Breast epithelium (tissue), 4 donors: ENCODE measurements at regions not wholly inside any gene's neighbourhood (a gene's known extent, or its start where the extent isn't known, plus 50 kb on each side); places are given as distances from the start of the nearest gene placed in this dataset.
A peak's percentile ranks its signal among the peaks of the same experiment; 100 is the strongest.

Source experiments
- DNase-seq, 2 donors: peaks; one replicate each; pipeline ENCODE4 v3.0.0-alpha.2; 2019; ENCODE audit warnings: low spot score in 2 of 2
- H3K27ac ChIP-seq, 2 donors: fragments of 200-600 bp; sonication (generic) in 1 of 2; one replicate each; pipeline ENCODE4 v1.5.1; 2016 to 2019; ENCODE audit warnings: mild to moderate bottlenecking in 1 of 2
- H3K27me3 ChIP-seq, 2 donors: fragments of 200-600 bp; sonication (generic) in 1 of 2; one replicate each; pipeline versions ENCODE4 v1.5.1 to v1.6.0; 2017 to 2019; ENCODE audit warnings: control low read depth in 1 of 2, mild to moderate bottlenecking in 1 of 2
- H3K36me3 ChIP-seq: fragments of 200-600 bp; one replicate; pipeline ENCODE4 v1.5.1; 2019
- H3K4me1 ChIP-seq, 2 donors: fragments of 200-600 bp; sonication (generic); one replicate each; pipeline ENCODE4 v1.5.1; 2016 to 2019; ENCODE audit warnings: control low read depth in 1 of 2
- H3K4me3 ChIP-seq, 3 donors: fragments of 200-600 bp; sonication (generic); 1 replicate in 2 of 3; 2 replicates in 1 of 3; pipeline ENCODE4 v1.5.1; 2016 to 2019; ENCODE audit warnings: mild to moderate bottlenecking in 3 of 3, moderate library complexity in 2 of 3
- H3K9me3 ChIP-seq, 2 donors: fragments of 200-600 bp; sonication (generic) in 1 of 2; one replicate each; pipeline ENCODE4 v1.5.1; 2016 to 2019; ENCODE audit warnings: control low read depth in 1 of 2
- POLR2A ChIP-seq: fragments of 450-650 bp; IDR thresholded peaks from one replicate; pipeline ENCODE4 v1.6.1; 2016; ENCODE audit warnings: antibody characterized with exemption, mild to moderate bottlenecking, moderate library complexity
- POLR2AphosphoS5 ChIP-seq, 3 donors: sonication (generic); formaldehyde crosslinking; IDR thresholded peaks; one replicate each; pipeline ENCODE4 v1.6.1; 2017; ENCODE audit warnings: antibody characterized with exemption in 3 of 3
- intact Hi-C: fragments of 100-400 bp; cut with DNase I; formaldehyde crosslinking; loops from one replicate; pipeline ENCODE4 v1.15.1; 2023; ENCODE audit warnings: low total_unique reads
- TF ChIP-seq, protein P1 (sequence below), 3 donors: fragments of 450-650 bp; IDR thresholded peaks; one replicate each; pipeline ENCODE4 v1.5.1; 2016 to 2017; ENCODE audit warnings: antibody characterized with exemption in 3 of 3, mild to moderate bottlenecking in 3 of 3, moderate library complexity in 3 of 3

DNA sequence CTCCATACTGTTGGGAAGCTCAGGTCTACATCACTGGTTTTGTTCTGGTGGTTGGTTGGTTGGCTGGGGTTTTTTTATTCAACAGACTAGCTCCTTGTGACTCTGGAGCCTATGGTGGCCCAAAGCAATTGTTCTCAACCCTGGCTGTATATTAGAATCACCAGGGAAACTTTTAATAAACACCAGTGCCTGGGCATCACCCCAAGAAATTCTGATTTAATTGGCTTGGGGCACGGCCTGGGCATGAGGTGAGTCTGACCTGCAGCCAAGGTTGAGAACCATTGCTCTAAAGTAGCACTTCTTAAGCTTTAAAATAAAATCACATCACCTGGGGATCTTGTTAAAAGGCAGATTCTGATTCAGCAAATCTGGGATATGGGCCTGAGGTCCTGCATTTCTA lies 184.1 kb downstream of the C1D start:
- Histone ChIP-seq H3K4me1 (no peaks in the 10 kb centered on the region), H3K36me3 (no peaks in the 10 kb centered on the region), H3K27me3 (no peaks in the 10 kb centered on the region), H3K4me3 (no peak overlapping the region), H3K27ac (peak overlapping the region; percentile 23 to 45), H3K9me3 (no peaks in the 10 kb centered on the region)
- intact Hi-C loops, result no loop called here
- TF ChIP-seq POLR2AphosphoS5 (IDR thresholded peaks at IDR 0.05) (no peak), POLR2A (no peak)
- TF ChIP-seq, protein P1, sequence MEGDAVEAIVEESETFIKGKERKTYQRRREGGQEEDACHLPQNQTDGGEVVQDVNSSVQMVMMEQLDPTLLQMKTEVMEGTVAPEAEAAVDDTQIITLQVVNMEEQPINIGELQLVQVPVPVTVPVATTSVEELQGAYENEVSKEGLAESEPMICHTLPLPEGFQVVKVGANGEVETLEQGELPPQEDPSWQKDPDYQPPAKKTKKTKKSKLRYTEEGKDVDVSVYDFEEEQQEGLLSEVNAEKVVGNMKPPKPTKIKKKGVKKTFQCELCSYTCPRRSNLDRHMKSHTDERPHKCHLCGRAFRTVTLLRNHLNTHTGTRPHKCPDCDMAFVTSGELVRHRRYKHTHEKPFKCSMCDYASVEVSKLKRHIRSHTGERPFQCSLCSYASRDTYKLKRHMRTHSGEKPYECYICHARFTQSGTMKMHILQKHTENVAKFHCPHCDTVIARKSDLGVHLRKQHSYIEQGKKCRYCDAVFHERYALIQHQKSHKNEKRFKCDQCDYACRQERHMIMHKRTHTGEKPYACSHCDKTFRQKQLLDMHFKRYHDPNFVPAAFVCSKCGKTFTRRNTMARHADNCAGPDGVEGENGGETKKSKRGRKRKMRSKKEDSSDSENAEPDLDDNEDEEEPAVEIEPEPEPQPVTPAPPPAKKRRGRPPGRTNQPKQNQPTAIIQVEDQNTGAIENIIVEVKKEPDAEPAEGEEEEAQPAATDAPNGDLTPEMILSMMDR (IDR thresholded peaks at IDR 0.05), result no peak
- peak in 1 of 2 donors; percentile 51 for DNase-seq

DNA sequence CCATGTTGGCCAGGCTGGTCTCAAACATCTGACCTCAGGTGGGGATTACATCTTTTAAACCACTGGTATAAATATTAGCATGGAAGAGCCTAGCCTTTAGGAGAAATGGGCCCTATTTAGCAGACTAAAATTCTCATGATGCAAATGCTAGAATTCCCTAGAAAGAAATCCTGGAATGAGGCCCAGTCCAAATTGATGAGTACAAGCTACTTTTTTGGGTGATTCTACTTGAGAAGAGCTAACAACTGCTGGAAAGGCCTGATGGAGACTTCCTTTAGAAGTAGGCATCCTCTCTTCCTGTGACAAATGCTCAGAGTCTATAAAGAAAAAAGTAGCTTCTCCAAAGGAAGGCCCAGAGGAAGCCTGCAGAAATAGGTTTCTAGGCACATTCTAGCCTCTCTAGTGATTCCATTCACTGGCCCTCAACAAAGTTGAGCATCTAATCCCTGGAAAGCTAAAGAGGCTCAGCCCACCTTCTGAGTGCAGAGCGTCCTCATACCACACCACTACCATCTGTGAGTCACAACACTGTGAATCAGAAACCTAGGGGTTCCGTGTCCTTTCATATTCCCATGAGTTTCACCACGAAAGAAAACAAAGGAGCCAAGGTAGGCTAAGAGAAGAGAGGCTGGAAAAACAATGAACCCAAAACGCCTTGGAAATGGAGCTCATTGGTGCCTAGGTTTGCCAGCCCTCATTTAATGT lies 183.1 kb downstream of the C1D start:
- H3K27me3 ChIP-seq, result no peaks in the 10 kb centered on the region
- intact Hi-C loops, result no loop called here
- no peak overlapping the region for H3K4me3 ChIP-seq
- no peak for TF ChIP-seq POLR2AphosphoS5 (IDR thresholded peaks at IDR 0.05)
- TF ChIP-seq POLR2A, result no peak
- TF ChIP-seq, protein P1 (IDR thresholded peaks at IDR 0.05), result no peak
- H3K36me3 ChIP-seq, result no peaks in the 10 kb centered on the region
- DNase-seq, result no peak
- H3K4me1 ChIP-seq, result no peaks in the 10 kb centered on the region
- H3K9me3 ChIP-seq, result no peaks in the 10 kb centered on the region
- no peak overlapping the region for H3K27ac ChIP-seq

DNA sequence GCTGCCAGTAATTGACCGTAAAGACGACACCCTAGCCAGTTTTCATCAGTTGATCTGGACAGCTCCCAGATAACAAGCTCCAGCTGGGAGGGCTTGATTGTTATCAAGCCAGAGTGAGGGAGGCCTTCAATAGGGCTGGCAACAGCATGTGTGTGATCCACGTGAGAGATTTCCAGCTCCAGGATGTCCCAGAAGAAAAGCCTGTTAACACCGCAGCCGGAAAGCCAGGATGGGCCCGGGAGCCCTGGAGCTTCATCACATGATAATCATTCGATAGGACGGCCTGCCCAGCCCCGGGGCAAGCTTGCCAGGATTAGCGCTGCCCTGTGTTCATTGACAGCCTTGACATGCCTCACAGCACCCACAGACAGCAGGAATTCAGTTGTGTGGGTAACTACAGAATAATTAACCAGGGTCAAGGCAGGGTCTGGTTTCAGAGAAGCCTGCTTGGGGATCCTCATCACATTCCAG lies 182.5 kb downstream of the C1D start:
- H3K27me3 ChIP-seq, result no peaks in the 10 kb centered on the region
- intact Hi-C loops, result no loop called here
- no peaks in the 10 kb centered on the region for H3K9me3 ChIP-seq
- no peak for TF ChIP-seq POLR2AphosphoS5 (IDR thresholded peaks at IDR 0.05)
- TF ChIP-seq, protein P1 (IDR thresholded peaks at IDR 0.05), result no peak
- no peak for TF ChIP-seq POLR2A
- DNase-seq, result peak in 1 of 2 donors; percentile 21
- H3K4me1 ChIP-seq, result no peaks in the 10 kb centered on the region
- H3K36me3 ChIP-seq, result no peaks in the 10 kb centered on the region
- peak overlapping the region in 1 of 2 donors; percentile 48 for H3K27ac ChIP-seq
- no peak overlapping the region for H3K4me3 ChIP-seq

DNA sequence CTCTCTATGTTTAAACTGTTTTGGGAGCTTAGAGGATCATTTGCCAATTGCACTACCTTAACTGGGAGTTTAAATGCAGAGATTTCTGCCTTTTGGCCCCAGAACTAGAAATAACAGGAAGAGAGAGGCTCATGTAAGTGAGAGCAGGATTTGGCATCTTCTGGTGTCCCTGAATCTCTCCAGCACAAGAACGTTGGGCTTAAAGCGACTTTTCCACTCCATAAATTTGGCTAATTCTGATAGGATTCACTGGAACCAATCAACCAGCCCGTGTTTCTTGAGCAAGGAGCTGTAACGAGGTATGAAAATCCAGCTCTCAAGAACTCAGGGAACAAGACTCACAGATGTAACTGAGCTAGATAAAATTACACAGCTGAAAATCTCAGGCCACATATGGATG lies 181.0 kb downstream of the C1D start:
- no peaks in the 10 kb centered on the region for H3K4me1 ChIP-seq

More for the DNA sequence above, 181.0 kb downstream of the C1D start:
- Histone ChIP-seq H3K27ac (no peak overlapping the region), H3K36me3 (no peaks in the 10 kb centered on the region), H3K4me3 (no peak overlapping the region), H3K27me3 (no peaks in the 10 kb centered on the region), H3K9me3 (no peaks in the 10 kb centered on the region)
- no peak for TF ChIP-seq POLR2AphosphoS5 (IDR thresholded peaks at IDR 0.05)
- TF ChIP-seq, protein P1 (IDR thresholded peaks at IDR 0.05), result no peak
- TF ChIP-seq POLR2A, result no peak
- no peak for DNase-seq
- intact Hi-C loops, result no loop called here
